ENCODE measurements at regions not wholly inside any gene's neighbourhood (a gene's known extent, or its start where the extent isn't known, plus 50 kb on each side); places are given as distances from the start of the nearest gene placed in this dataset.

DNA sequence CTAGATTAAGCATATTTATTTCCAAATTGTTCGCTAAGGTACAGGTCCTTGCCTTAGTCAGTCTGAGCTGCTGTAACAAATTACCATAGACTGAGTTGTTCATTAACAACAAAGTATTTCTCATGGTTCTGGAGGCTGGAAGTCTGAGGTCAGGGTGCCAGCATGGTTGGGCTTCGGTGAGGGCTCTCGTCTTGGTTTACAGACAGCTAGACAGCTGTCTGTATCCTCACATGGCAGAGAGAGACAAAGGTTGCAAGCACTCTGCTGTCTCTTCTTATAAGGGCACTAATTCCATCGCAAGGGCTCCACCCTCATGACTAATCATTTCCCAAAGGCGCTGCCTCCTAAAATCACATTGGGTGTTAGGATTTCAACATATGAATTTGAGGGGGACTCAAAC, 115.3 kb upstream of the GMDS start:
- TF ChIP-seq, protein P1, sequence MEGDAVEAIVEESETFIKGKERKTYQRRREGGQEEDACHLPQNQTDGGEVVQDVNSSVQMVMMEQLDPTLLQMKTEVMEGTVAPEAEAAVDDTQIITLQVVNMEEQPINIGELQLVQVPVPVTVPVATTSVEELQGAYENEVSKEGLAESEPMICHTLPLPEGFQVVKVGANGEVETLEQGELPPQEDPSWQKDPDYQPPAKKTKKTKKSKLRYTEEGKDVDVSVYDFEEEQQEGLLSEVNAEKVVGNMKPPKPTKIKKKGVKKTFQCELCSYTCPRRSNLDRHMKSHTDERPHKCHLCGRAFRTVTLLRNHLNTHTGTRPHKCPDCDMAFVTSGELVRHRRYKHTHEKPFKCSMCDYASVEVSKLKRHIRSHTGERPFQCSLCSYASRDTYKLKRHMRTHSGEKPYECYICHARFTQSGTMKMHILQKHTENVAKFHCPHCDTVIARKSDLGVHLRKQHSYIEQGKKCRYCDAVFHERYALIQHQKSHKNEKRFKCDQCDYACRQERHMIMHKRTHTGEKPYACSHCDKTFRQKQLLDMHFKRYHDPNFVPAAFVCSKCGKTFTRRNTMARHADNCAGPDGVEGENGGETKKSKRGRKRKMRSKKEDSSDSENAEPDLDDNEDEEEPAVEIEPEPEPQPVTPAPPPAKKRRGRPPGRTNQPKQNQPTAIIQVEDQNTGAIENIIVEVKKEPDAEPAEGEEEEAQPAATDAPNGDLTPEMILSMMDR (IDR thresholded peaks at IDR 0.05; ENCODE audit: poor library complexity): no peak
- no peak for TF ChIP-seq EZH2phosphoT487 (IDR thresholded peaks at IDR 0.05; ENCODE audit: low read depth, severe bottlenecking, unreplicated experiment)

Measured in hepatocyte (in vitro differentiated cells).